MCF 10A (cell line): ENCODE measurements at regions not wholly inside any gene's neighbourhood (a gene's known extent, or its start where the extent isn't known, plus 50 kb on each side); places are given as distances from the start of the nearest gene placed in this dataset.

Source experiments
- BruUV-seq: library from RNA; stranded (reverse); fragments of 400-500 nt; replicated peaks from 2 replicates; lab custom pipeline; 2021; lab: Mats Ljungman, UMichigan
- CTCF ChIA-PET: fragments of 300-600 bp; sonication (Branson Sonifier 250); formaldehyde crosslinking; extraction: SDS; loops from one replicate; lab custom pipeline; 2021; ENCODE audit warnings: antibody characterized with exemption, inconsistent platforms; lab: Yijun Ruan, JAX
- POLR2A ChIA-PET: fragments of 300-600, 350-650 bp; sonication (Branson Sonifier 250); formaldehyde crosslinking; extraction: SDS; loops from one replicate; lab custom pipeline; 2020; ENCODE audit warnings: antibody characterized with exemption, inconsistent platforms; lab: Yijun Ruan, JAX
- DNase-seq: peaks from one replicate; pipeline ENCODE4 v3.0.0-alpha.2; 2018; ENCODE audit not compliant: unreplicated experiment
- H3K27ac Mint-ChIP-seq: one replicate; pipeline ENCODE4 v1.8.0; 2022; ENCODE audit warnings: mild to moderate bottlenecking, low read depth, mixed read lengths; ENCODE audit not compliant: unreplicated experiment
- H3K27me3 Mint-ChIP-seq: one replicate; pipeline ENCODE4 v1.8.0; 2022; ENCODE audit warnings: mixed read lengths; ENCODE audit not compliant: insufficient read depth, unreplicated experiment
- H3K36me3 Mint-ChIP-seq: one replicate; pipeline ENCODE4 v1.8.0; 2022; ENCODE audit warnings: mild to moderate bottlenecking, moderate library complexity, mixed read lengths; ENCODE audit not compliant: insufficient read depth, unreplicated experiment
- H3K4me1 Mint-ChIP-seq: one replicate; pipeline ENCODE4 v1.8.0; 2022; ENCODE audit warnings: mixed read lengths; ENCODE audit not compliant: insufficient read depth, unreplicated experiment
- H3K4me3 Mint-ChIP-seq: one replicate; pipeline ENCODE4 v1.8.0; 2022; ENCODE audit warnings: mild to moderate bottlenecking, moderate library complexity, mixed read lengths; ENCODE audit not compliant: unreplicated experiment
- H3K9me3 Mint-ChIP-seq: one replicate; pipeline ENCODE4 v1.8.0; 2022; ENCODE audit warnings: mixed read lengths; ENCODE audit not compliant: unreplicated experiment
- CTCF ChIP-seq: fragments of 200-600 bp; IDR thresholded peaks from one replicate; pipeline ENCODE4 v1.8.0; 2022; ENCODE audit warnings: antibody characterized with exemption, mild to moderate bottlenecking; ENCODE audit not compliant: unreplicated experiment
- intact Hi-C: fragments of 100-400 bp; cut with micrococcal nuclease; formaldehyde crosslinking; loops from 2 replicates; pipeline ENCODE4 v1.14.1; 2022

DNA sequence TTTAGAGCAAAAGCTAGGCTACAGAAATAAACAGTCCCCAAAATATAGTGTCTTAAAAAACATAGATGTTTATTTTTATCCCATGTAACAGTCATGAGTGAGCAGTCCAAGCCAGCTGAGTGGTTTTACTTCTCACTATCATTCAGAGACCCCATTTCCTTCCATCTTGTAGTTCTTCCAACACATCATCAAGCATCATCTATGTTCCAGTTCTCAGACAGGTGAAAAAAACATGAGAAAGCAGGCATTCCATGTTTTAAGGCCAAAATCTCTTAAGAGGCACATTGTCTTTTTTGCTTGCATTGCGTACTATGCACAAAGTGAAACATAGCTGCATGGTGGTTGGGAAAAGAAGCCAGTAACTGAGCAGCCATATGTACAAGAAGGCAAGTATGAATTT is 128.6 kb downstream of the ATOH1 start:
- intact Hi-C loops: no loop called here
- Mint-ChIP-seq H3K4me1 (no peaks in the 10 kb centered on the region), H3K9me3 (peaks cover 7% of the 10 kb centered on the region), H3K36me3 (no peaks in the 10 kb centered on the region), H3K4me3 (no peak overlapping the region), H3K27ac (no peak overlapping the region), H3K27me3 (no peaks in the 10 kb centered on the region)
- DNase-seq: no peak
- CTCF ChIA-PET: interaction anchor here (0.5 to 0.9 kb wide), 2 partner anchors 11 to 169 kb away, joined by 3 read pairs; no protein-coding TSS in a partner anchor
- TF ChIP-seq CTCF: no peak
- POLR2A ChIA-PET: no interaction called here
- no TSS peak for BruUV-seq

GRCh38 chr4:93960450-93960849 is 131.9 kb downstream of the ATOH1 start:
- Mint-ChIP-seq H3K36me3 (no peaks in the 10 kb centered on the region), H3K4me1 (no peaks in the 10 kb centered on the region), H3K27ac (no peak overlapping the region), H3K27me3 (no peaks in the 10 kb centered on the region), H3K4me3 (no peak overlapping the region), H3K9me3 (peaks cover 7% of the 10 kb centered on the region)
- intact Hi-C loops: no loop called here
- POLR2A ChIA-PET: no interaction called here
- DNase-seq: no peak
- TF ChIP-seq CTCF: no peak
- no TSS peak for BruUV-seq
- CTCF ChIA-PET: no interaction called here

GRCh38 chr4:93960916-93961315 is 132.4 kb downstream of the ATOH1 start:
- Mint-ChIP-seq H3K27me3 (no peaks in the 10 kb centered on the region), H3K9me3 (peaks cover 7% of the 10 kb centered on the region), H3K27ac (no peak overlapping the region), H3K4me3 (no peak overlapping the region), H3K36me3 (no peaks in the 10 kb centered on the region), H3K4me1 (no peaks in the 10 kb centered on the region)
- no peak for TF ChIP-seq CTCF
- CTCF ChIA-PET: no interaction called here
- intact Hi-C loops: no loop called here
- POLR2A ChIA-PET: no interaction called here
- DNase-seq: no peak
- BruUV-seq: no TSS peak

DNA sequence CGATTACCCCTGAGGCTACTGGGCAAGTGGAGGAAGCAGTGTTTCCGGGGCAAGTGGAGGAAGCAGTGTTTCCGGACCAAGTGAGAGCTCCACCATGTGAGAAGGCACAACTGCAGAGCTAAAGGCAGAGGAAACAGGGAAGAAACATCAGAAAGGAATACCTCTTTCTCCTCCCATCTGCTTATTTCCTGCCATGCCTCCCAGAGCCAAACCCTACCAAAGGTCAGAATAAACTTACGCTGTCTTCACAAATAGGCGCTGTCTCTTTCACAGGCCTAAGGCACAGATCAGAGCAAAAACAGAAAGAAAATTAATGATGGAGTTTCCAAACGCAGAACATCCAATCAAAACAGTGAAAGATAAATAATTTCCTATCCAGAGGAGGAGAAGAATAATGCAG is 153.0 kb downstream of the ATOH1 start:
- no peak overlapping the region for H3K4me3 Mint-ChIP-seq
- peaks cover 14% of the 10 kb centered on the region for H3K9me3 Mint-ChIP-seq
- TF ChIP-seq CTCF: no peak
- CTCF ChIA-PET: no interaction called here
- intact Hi-C loops: no loop called here
- BruUV-seq: no TSS peak
- H3K27me3 Mint-ChIP-seq: no peaks in the 10 kb centered on the region
- H3K4me1 Mint-ChIP-seq: no peaks in the 10 kb centered on the region
- DNase-seq: no peak
- no peak overlapping the region for H3K27ac Mint-ChIP-seq
- POLR2A ChIA-PET: no interaction called here
- H3K36me3 Mint-ChIP-seq: no peaks in the 10 kb centered on the region
